SK-N-SH treated with all-trans-retinoic acid at 6 μM for 48 hours (cell line): ENCODE measurements at regions not wholly inside any gene's neighbourhood (a gene's known extent, or its start where the extent isn't known, plus 50 kb on each side); places are given as distances from the start of the nearest gene placed in this dataset.

Experiments used
- ARNTL ChIP-seq: fragments of 450-650 bp; formaldehyde crosslinking; IDR thresholded peaks from 2 replicates; pipeline ENCODE4 v1.5.0; 2020; ENCODE audit warnings: low read depth, mild to moderate bottlenecking, moderate library complexity, borderline replicate concordance
- BACH2 ChIP-seq: fragments of 250-450 bp; sonication (Bioruptor Pico); IDR thresholded peaks from 2 replicates; pipeline ENCODE4 v1.9.0; 2021; ENCODE audit warnings: mild to moderate bottlenecking, borderline replicate concordance
- CREB5 ChIP-seq: fragments of 250-450 bp; sonication (Bioruptor Pico); IDR thresholded peaks from 2 replicates; pipeline ENCODE4 v1.5.1; 2020; ENCODE audit warnings: low read depth, mild to moderate bottlenecking, moderate library complexity
- ESRRG ChIP-seq: fragments of 250-450 bp; sonication (Bioruptor Pico); IDR thresholded peaks from 2 replicates; pipeline ENCODE4 v1.6.1; 2021; ENCODE audit warnings: mild to moderate bottlenecking
- ISL1 ChIP-seq: fragments of 250-450 bp; sonication (Bioruptor Pico); IDR thresholded peaks from 2 replicates; pipeline ENCODE4 v2.1.2; 2022; ENCODE audit warnings: mild to moderate bottlenecking, moderate library complexity
- OSR1 ChIP-seq: fragments of 250-450 bp; sonication (Bioruptor Pico); IDR thresholded peaks from 2 replicates; pipeline ENCODE4 v1.8.0; 2022; ENCODE audit warnings: moderate library complexity, mild to moderate bottlenecking, inconsistent platforms
- PATZ1 ChIP-seq: fragments of 250-450 bp; sonication (Bioruptor Pico); IDR thresholded peaks from 2 replicates; pipeline ENCODE4 v1.8.0; 2020; ENCODE audit warnings: mild to moderate bottlenecking, moderate library complexity, borderline replicate concordance
- PPARA ChIP-seq: fragments of 250-450 bp; sonication (Bioruptor Pico); IDR thresholded peaks from 2 replicates; pipeline ENCODE4 v1.5.0; 2020; ENCODE audit warnings: mild to moderate bottlenecking, borderline replicate concordance
- RARB ChIP-seq: fragments of 250-450 bp; sonication (Bioruptor Pico); IDR thresholded peaks from 2 replicates; pipeline ENCODE4 v1.8.0; 2021; ENCODE audit warnings: mild to moderate bottlenecking, moderate library complexity
- TSHZ2 ChIP-seq: fragments of 250-450 bp; sonication (Bioruptor Pico); IDR thresholded peaks from 2 replicates; pipeline ENCODE4 v1.5.0; 2020; ENCODE audit warnings: mild to moderate bottlenecking, moderate library complexity
- ZC3H10 ChIP-seq: fragments of 250-450 bp; sonication (Bioruptor Pico); IDR thresholded peaks from 2 replicates; pipeline ENCODE4 v1.5.1; 2021; ENCODE audit warnings: mild to moderate bottlenecking, moderate library complexity
- ZFP3 ChIP-seq: fragments of 250-450 bp; sonication (Bioruptor Pico); IDR thresholded peaks from 2 replicates; pipeline ENCODE4 v1.5.0; 2020; ENCODE audit warnings: mild to moderate bottlenecking, moderate library complexity
- ZFP30 ChIP-seq: fragments of 450-650 bp; formaldehyde crosslinking; IDR thresholded peaks from 2 replicates; pipeline ENCODE4 v1.5.0; 2022; ENCODE audit warnings: mild to moderate bottlenecking, moderate library complexity

GRCh38 chr16:86727131-86727530 is 148.8 kb downstream of the FOXL1 start:
- TF ChIP-seq ARNTL (no peak), PATZ1 (no peak), ZFP3 (CRISPR knock-in tag) (no peak), RARB (CRISPR knock-in tag) (no peak), PPARA (CRISPR knock-in tag) (no peak), ZFP30 (CRISPR knock-in tag) (no peak), ISL1 (CRISPR knock-in tag) (no peak), ZC3H10 (CRISPR knock-in tag) (no peak), TSHZ2 (CRISPR knock-in tag) (no peak), CREB5 (CRISPR knock-in tag) (no peak), BACH2 (CRISPR knock-in tag) (no peak), ESRRG (CRISPR knock-in tag) (no peak), OSR1 (CRISPR knock-in tag) (no peak)
